ENCODE measurements at regions not wholly inside any gene's neighbourhood (a gene's known extent, or its start where the extent isn't known, plus 50 kb on each side); places are given as distances from the start of the nearest gene placed in this dataset.
A peak's percentile ranks its signal among the peaks of the same experiment; 100 is the strongest.

- DNase-seq (no peak), ATAC-seq (no peak)
- H3K4me1 ChIP-seq, result no peaks in the 10 kb centered on the region
- no peaks in the 10 kb centered on the region for H3K36me3 ChIP-seq
- H3K9me3 ChIP-seq, result no peaks in the 10 kb centered on the region
- intact Hi-C loops (cut with DNase I), result no loop called here
- H3K4me3 ChIP-seq, result no peak overlapping the region
- no peak overlapping the region for H3K27ac ChIP-seq
- H3K27me3 ChIP-seq, result no peaks in the 10 kb centered on the region
- TF ChIP-seq CTCF (IDR thresholded peaks at IDR 0.05), result no peak
Measured at GRCh38 chr2:126356631-126357030, 299.3 kb upstream of the GYPC start.

DNA sequence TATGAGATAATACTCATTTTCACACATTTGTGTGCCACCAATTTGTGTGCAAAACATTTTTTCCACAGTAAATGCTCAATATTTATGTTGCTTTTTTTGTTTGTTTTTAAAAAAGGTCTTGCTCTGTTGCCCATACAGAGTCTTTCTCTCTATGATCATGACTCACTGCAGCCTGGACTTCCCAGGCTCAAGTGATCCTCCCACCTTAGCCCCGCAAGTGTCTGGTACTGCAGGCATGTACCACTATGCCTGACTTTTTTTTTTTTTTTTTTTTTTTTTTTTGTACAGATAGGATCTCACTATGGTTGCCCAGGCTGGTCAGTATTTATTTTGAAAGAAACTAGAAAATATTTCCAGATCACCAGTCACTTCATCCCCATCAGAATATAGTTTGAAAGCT lies 297.8 kb upstream of the GYPC start:
- TF ChIP-seq CTCF (IDR thresholded peaks at IDR 0.05), result no peak
- H3K27me3 ChIP-seq, result no peaks in the 10 kb centered on the region
- no peak overlapping the region for H3K4me3 ChIP-seq
- ATAC-seq, result no peak
- no peaks in the 10 kb centered on the region for H3K9me3 ChIP-seq
- intact Hi-C loops (cut with DNase I), result no loop called here
- no peak for DNase-seq
- no peaks in the 10 kb centered on the region for H3K4me1 ChIP-seq
- no peak overlapping the region for H3K27ac ChIP-seq
- no peaks in the 10 kb centered on the region for H3K36me3 ChIP-seq

GRCh38 chr2:126359494-126359893 lies 296.5 kb upstream of the GYPC start:
- Histone ChIP-seq H3K4me1 (no peaks in the 10 kb centered on the region), H3K9me3 (no peaks in the 10 kb centered on the region), H3K27ac (no peak overlapping the region), H3K36me3 (no peaks in the 10 kb centered on the region), H3K4me3 (no peak overlapping the region), H3K27me3 (no peaks in the 10 kb centered on the region)
- intact Hi-C loops (cut with DNase I), result no loop called here
- DNase-seq (no peak), ATAC-seq (no peak)
- TF ChIP-seq CTCF (IDR thresholded peaks at IDR 0.05), result no peak

- H3K36me3 ChIP-seq, result no peaks in the 10 kb centered on the region
- no peaks in the 10 kb centered on the region for H3K9me3 ChIP-seq
- no peak overlapping the region for H3K4me3 ChIP-seq
- H3K27ac ChIP-seq, result no peak overlapping the region
- no peaks in the 10 kb centered on the region for H3K4me1 ChIP-seq
- no peak for DNase-seq
- TF ChIP-seq CTCF (IDR thresholded peaks at IDR 0.05), result no peak
- no peak for ATAC-seq
- H3K27me3 ChIP-seq, result no peaks in the 10 kb centered on the region
- intact Hi-C loops (cut with DNase I), result no loop called here
Measured at GRCh38 chr2:126367361-126367760, 288.6 kb upstream of the GYPC start.

DNA sequence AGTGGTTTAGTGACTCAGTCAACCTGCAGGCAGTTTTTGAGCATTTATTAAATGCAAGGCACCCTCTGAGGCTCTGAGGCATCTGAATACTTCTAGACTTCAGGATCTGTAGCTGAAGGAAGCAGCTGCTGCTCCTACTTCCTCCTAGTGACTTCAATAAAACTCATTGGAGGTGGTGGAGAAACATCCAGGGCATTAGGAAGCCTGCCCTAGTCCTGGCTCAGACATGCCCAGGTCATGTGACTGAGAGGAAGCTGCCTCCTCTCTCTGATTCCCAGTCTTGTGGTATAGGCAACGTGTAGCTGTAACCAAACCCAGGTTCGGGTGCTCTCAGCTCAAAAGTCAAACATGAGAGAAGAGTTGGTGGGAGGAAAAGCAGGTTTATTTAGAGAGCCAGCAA lies 287.2 kb upstream of the GYPC start:
- no peak overlapping the region for H3K27ac ChIP-seq
- H3K4me3 ChIP-seq, result no peak overlapping the region
- H3K27me3 ChIP-seq, result no peaks in the 10 kb centered on the region
- no peak for DNase-seq
- intact Hi-C loops (cut with DNase I), result no loop called here
- H3K4me1 ChIP-seq, result no peaks in the 10 kb centered on the region
- TF ChIP-seq CTCF (IDR thresholded peaks at IDR 0.05), result no peak
- H3K9me3 ChIP-seq, result no peaks in the 10 kb centered on the region
- peak; percentile 55 for ATAC-seq
- H3K36me3 ChIP-seq, result no peaks in the 10 kb centered on the region

- H3K36me3 ChIP-seq, result no peaks in the 10 kb centered on the region
- no peak overlapping the region for H3K27ac ChIP-seq
- H3K4me1 ChIP-seq, result no peaks in the 10 kb centered on the region
- H3K27me3 ChIP-seq, result no peaks in the 10 kb centered on the region
- no peaks in the 10 kb centered on the region for H3K9me3 ChIP-seq
- no peak for ATAC-seq
- intact Hi-C loops (cut with DNase I), result no loop called here
- no peak for TF ChIP-seq CTCF (IDR thresholded peaks at IDR 0.05)
- H3K4me3 ChIP-seq, result no peak overlapping the region
- DNase-seq, result no peak
Measured at GRCh38 chr2:126370201-126370600, 285.8 kb upstream of the GYPC start.

Measured in upper lobe of right lung (tissue), 1 donor.